ENCODE measurements at regions not wholly inside any gene's neighbourhood (a gene's known extent, or its start where the extent isn't known, plus 50 kb on each side); places are given as distances from the start of the nearest gene placed in this dataset.
A peak's percentile ranks its signal among the peaks of the same experiment; 100 is the strongest.
"Not testable (repeated sequence)": the region's sequence is repeated elsewhere in the genome, so short reads cannot be mapped to it uniquely, and the experiment has no call there.

DNA sequence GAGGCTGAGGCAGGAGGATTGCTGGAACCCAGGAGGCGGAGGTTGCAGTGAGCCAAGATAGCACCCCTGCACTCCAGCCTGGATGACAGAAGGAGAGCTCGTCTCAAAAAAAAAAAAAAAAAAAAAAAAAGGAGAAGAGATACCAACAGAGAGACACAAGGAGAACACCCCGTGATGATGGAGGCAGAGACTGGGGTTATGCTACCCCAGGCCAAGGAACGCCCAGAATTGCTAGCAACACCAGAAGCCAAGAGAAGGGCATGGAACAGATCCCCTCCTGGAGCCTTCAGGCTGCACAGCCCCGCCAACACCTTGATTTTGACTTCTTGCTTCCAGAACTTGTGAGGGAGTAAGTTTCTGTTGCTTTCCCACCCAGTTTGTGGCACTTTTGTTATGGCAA is 148.0 kb upstream of the FOXN3 start:
- DNase-seq (ENCODE audit: low read depth), result no peak

DNA sequence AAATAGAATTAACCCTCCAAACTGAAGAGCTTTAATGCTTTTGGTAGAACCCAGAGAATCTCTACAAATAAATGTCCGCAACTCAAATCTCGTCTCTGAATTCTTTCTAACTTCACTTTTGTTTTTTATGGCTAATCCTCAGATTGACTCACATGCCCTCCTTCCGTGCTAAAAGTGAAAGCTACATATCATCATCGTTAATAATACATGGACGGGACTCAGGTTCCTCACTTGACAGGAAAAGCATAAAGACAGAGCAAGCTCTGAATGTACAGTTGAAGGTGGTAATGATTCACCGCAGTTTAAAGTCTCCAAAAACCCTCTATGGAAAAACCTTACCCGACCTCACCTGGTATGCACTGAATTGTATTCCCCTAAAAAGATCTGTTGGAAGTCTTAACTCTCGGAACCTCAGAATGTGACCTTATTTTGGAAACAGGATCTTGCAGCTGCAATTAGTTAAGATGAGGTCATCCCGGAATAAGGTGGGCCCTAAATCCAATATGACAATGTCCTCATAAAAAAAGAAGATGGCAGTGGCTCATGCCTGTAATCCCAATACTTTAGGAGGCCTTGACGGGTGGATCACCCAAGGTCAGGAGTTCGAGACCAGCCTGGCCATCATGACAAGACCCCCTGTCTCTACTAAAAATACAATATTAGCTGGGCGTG is 147.4 kb upstream of the FOXN3 start:
- DNase-seq (ENCODE audit: low read depth), result peak; percentile 19

DNA sequence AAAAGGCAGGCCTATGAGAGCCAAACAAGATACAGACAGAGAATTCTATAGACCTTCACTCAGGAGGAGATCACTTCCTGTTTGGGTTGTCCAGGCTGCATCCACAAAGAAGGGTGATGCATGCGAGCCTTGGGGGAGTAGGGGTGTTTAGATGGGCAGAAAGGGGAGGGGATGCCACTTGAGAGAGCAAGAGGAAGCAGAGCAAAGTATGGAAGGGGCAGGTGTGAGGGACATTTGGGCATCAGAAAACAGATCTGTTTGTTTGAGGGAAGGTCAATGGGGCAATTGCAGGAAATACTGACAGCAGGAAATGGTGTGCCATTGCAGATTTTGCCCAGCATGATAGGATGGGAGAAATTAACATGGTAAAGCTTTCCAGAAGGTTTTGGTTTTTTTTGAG is 146.4 kb upstream of the FOXN3 start:
- no peak for DNase-seq (ENCODE audit: low read depth)

DNA sequence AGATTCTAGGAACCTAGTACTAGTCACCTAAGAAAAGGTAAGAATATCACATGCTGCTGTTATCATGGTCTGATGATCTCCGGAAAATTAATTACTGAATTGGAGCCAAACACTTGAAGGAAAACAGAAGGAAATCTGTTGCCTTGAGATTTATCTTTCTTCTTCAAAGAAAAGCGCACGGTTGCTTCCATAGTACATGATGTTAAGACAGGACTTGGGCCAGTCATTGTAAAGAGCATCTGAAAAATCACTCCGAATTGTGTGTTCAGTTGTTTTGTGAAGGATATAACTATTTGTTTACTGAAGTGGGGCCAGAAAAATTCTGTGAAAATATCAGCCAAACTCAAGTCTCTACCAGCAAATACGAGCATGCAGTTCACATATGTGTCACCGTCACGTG is 134.9 kb upstream of the FOXN3 start:
- DNase-seq (ENCODE audit: low read depth), result no peak

DNA sequence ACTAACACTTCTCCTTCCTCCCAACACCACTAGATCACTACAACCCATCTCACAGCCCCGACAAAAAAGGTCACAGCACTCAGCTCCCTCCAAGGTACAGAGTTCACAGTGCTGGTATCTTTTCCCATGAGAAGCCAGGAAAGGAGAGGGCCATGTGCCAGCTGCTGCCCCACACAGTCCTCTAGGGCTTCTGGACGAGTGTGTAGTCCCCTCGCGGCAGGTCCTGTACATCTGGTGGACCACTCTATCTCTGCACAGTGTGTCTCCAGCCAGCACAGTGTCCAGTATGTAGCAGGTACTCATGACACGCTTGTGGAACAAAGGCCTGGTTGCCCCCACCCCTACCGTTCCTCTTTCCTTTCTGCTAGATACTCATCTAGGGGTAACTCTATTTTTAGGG is 134.4 kb upstream of the FOXN3 start:
- no peak for DNase-seq (ENCODE audit: low read depth)

DNA sequence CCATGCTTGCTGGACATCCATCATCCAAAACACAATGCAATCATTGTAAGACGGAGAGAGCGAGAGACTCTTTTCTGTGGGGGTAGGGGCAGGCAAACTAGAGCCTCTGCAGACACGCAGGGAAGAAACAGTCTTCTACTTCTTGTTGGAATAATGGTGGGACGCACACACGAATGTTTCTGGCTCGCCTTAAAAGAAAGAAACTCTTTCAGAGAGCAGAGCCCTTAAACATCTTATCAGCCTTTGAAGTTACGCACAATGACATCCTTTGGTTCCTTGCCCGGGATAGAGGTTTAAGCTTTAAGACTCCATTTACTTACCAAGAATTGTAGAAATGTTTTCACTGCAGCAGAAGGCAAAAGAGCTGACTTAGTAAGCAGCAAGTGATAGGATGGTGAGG is 133.8 kb upstream of the FOXN3 start:
- DNase-seq (ENCODE audit: low read depth), result no peak

DNA sequence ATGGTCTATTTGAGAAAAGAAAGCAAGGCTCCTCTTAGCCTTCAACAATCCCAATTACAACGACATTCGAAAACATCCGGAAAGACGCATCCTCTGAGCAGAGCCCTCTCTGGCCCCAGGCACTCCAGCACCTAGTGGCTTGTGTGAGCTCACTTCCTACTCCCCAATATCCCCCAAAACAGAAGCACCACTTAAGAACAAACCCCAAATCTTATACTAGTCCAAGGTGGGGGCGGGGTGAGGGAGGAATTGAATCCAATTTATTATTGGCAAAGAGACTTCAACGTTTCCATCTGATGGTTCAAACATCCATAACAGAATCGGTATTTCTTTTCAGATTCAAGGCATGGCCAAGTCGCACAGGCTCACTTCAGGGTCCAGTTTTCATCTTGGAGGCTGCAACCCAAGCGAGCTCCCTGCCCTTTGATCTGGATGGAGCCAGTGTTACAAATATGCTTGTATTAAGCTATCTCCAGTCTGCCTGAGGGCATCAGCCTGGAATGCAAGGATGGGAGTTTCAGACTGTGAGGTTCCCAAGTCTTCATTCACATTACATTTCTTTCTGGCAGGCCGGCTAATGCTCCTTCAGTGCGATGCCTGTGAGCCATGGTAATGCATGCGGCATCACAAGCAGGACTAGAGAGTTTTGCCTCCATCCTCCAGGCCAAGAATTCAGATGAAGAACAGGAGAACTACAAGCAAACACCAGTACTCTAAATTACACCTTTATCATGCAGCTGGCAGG is 132.5 kb upstream of the FOXN3 start:
- DNase-seq (ENCODE audit: low read depth), result no peak

DNA sequence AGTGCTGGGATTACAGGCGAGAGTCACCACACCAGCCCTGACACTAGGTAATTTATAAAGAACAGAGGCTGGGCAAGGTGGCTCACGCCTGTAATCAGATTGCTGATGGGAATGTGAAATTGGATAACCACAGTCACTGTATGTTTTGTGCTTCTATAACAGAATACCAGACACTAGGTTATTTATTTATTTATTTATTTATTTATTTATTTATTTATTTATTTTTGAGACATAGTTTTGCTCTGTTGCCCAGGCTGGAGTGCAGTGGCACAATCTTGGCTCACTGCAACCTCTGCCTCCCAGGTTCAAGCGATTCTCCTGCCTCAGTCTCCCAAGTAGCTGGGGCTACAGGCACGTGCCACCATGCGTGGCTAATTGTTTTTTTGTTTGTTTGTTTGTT is 130.0 kb upstream of the FOXN3 start:
- not testable (repeated sequence) for DNase-seq (ENCODE audit: low read depth)

DNA sequence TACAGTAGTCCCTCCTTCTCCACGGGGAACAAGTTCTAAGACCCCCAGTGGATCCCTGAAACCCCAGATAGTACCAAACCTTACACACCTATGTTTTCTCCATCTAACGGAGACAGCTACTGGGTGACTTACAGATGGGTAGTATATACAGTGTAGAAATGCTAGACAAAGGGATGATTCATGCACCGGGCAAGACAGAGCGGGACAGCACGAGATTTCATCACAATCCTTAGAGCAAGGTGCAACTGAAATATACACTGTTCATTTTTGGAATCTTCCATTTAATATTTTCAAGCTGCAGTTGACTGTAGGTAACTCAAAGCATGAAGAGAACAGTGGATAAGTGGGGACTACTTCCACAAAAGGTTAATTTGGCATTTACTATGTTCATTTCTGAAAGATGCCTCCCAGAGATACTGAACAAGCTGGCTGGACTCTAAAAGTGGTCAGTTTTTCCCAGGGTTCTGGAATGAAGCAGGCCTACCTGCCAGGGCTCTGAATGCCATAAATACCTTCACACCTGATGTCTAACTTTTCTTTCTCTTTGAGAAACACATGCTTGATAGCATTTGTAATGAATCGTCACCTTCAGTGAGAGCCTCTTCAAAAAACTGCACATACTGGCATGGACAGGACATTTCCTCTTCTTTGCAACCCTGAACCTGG is 127.7 kb upstream of the FOXN3 start:
- DNase-seq (ENCODE audit: low read depth), result no peak

DNA sequence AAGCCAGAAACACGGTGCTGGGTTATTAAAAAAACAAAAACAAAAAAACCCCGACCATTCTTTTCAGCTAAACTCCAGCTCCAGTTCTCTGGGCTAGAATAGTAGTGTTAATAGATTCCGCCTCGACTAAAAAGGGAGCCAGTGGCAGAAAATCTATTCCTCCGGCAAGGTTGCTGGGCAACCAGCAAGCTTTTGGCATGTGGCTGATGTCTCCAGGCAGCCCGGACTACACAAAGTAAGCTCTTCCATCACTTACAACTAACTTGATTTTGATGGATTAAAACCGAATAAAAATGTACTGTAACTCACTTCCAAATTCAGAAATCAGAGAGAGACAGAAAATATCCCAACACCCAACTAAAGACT is 126.4 kb upstream of the FOXN3 start:
- DNase-seq (ENCODE audit: low read depth), result no peak

DNA sequence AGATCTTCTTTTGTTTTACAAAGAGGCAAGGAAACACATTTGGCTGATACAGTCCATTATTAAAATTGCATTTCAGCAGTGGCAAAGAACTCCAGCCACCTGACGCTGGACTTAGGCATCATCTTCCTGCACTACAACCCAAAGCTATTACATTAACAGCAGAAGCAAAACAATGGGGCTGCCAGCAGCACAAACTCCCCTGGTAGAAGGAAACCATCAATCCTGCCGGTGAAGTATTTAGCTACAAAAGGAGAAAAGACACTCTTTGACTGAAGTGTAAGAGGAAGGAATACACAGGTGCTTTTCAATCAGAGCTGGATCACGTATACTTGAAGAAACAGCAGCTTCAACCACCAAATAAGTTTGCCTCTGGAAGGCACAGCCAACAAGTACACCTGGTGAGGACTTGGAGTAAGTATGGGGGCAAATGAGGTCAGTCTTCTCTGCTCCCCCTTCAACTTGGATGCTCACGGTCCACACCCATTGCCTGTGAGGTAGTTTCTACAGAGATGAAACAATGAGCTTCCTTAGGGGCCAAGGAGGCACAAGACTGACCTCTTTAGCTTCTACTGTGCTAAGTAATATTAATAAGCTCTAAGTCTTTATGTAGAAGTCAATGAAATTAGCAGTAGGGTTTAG is 125.9 kb upstream of the FOXN3 start:
- no peak for DNase-seq (ENCODE audit: low read depth)

DNA sequence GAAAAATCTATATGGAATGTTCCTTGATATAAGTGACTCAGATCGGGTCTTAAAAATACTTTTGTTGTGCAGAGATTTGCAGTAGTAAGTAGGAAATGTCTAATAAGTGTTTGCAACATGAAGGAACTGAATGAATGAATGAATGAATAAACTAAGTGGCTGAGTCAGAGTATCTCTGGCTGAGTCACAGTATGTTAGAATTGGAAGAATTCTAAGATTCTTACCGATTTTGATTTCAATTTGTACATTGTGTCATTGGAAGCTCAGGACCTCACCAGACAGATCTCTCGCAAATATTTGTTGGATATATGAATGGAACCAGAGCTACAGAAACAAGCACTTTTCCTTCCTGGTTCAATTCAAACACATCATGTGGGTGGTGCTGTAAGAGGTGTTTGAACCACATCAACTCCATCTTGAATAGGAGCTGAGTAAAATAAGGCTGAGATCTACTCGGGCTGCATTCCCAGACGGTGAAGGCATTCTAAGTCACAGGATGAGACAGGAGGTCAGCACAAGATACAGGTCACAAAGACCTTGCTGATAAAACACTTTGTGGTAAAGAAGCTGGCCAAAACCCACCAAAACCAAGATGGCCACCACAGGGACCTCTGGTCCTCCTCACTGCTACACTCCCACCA is 123.9 kb upstream of the FOXN3 start:
- DNase-seq (ENCODE audit: low read depth), result peak; percentile 50

DNA sequence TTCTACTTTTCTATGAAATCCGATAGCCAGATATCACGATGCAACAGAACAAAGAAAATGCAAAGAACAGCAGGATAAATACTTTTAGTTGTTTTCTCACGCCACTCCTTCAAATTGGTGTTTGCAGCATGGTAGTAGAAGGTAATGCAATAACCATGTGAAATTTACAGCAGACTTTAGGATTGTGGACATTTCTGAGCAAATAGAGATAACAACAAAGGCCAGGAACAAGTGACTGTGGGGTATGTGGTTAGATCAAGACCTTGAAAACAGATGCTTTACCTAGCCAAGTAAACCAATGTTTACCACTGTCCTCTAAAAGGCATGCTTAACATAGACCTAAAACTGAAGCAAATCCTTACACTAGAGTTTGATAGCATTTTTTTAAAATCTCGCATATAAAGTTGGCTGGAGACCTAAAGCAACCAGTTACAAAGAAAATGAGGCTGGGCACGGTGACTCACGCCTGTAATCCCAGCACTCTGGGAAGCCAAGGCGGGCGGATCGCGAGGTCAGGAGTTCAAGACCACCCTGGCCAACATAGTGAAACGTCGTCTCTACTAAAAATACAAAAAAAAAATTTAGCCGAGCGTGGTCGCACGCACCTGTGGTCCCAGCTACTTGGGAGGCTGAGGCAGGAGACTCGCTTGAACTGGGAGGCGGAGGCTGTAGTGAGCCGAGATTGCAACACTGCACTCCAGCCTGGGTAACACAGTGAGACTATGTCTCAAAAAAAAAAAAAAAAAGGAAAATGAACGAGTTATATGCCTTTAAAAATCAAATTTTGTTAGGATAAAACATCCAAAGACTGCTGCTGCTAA is 123.2 kb upstream of the FOXN3 start:
- DNase-seq (ENCODE audit: low read depth), result no peak

DNA sequence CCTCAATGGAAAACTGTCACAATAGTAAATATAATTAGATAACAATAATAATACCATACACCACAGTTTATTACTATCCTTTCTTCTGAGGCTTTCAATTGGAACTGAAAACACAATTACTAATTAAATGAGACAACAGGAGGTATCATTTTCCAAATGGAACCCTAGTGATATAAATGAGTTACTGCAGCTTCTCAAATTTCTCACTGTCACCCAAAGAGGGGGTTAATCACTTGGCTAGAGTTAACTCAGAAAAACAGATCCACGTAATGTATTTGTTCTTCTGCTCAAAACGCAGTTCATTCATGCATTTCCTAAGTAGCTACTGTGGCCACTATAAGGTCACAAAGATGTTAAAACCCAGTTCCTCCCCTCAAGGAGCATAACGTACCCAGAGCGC is 120.9 kb upstream of the FOXN3 start:
- no peak for DNase-seq (ENCODE audit: low read depth)

DNA sequence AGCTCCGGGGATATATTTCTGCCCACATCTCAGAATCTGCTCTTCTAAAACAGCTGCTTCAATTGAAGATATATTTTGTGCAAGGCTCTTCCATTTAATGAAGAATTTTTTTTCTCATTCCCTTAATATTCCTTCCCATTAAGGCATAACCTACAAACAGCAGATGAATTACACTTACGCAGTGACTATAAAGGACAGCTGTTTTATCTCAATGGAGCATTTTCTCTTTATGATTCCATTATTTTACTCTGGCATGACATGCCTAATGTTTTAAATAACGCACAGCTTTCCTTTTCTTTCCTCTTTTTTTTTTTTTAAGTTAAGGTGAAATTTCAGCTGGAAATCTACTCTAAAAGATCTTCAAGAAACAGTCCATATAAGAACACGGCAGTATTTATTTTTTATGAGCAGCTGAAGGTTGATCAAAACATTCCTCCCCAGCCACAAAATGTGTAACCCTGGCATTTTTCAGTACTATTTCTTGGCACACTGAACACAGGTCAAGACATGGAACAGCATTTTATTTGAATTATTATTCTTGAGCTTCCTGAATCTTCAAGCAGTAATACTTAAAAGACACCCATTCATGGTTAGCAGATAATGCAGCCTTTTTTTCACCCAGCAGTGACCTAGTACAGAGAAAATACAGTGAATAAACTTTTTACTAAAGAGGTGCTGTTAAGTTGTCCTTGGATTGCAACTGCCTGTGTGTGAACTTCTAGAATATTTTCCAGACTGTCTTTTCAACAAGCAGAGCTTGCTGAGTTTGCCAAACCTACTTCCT is 118.1 kb upstream of the FOXN3 start:
- DNase-seq (ENCODE audit: low read depth), result no peak

DNA sequence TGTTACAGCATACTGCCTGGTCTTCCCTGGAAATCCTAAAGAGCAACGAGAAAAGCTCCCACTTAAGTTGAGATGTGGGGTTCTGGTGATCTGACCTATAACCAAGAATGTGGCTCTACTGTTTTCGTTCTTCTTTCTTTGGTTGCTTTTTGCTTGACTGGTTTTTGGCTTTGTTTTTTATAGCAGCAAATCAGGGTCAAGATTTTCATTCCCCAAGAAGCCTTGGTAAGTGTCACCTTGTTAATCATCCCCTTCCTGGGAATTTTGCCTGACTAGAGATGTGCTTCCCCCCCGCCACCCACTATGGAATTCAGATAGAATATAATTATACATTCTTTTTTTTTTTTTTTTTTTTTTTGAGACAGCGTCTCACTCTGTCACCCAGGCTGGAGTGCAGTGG is 116.7 kb upstream of the FOXN3 start:
- DNase-seq (ENCODE audit: low read depth), result no peak

DNA sequence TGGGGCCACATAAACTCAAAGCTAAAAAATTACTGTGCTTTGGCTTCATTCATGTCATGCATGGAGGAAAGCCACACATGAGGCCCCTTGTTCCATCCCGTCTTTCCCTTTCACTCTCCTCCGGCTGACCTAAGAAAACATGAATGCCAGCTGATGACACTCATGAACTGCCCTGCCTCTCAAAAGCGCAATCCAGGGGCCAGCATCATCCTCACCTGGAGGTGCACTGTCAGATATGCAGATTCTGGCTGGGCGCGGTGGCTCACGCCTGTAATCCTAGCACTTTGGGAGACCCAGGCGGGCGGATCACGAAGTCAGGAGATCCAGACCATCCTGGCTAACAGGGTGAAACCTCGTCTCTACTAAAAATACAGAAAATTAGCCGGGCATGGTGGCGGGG is 116.1 kb upstream of the FOXN3 start:
- no peak for DNase-seq (ENCODE audit: low read depth)

DNA sequence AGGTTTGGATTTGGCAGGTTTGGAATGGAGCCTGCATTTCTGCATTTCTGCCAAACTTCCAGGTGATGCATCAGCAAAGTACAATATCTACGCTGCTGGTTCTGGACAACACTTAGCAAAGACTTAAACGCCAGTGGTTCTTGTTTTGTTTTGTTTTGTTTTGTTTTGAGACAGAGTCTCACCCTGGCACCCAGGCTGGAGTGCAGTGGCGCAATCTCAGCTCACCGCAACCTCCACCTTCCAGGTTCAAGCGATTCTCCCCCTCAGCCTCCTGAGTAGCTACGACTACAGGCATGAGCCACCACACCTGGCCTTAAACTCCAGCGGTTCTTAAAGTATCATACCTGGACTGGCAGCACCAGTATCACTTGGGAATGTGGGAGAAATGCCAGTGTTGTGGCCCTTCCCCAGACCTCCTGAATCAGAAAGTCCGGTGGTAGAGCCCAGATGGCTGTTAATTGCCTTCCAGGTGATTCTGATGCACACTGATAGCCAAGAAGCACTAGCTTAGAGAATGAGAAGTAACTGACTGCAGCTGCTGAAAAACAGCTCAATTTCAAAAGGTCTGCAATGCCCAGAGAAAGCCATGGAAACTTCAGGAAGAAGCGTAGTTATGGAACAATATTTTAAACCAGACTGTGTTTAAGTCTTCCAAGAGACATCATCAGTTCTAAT is 114.8 kb upstream of the FOXN3 start:
- DNase-seq (ENCODE audit: low read depth), result no peak

DNA sequence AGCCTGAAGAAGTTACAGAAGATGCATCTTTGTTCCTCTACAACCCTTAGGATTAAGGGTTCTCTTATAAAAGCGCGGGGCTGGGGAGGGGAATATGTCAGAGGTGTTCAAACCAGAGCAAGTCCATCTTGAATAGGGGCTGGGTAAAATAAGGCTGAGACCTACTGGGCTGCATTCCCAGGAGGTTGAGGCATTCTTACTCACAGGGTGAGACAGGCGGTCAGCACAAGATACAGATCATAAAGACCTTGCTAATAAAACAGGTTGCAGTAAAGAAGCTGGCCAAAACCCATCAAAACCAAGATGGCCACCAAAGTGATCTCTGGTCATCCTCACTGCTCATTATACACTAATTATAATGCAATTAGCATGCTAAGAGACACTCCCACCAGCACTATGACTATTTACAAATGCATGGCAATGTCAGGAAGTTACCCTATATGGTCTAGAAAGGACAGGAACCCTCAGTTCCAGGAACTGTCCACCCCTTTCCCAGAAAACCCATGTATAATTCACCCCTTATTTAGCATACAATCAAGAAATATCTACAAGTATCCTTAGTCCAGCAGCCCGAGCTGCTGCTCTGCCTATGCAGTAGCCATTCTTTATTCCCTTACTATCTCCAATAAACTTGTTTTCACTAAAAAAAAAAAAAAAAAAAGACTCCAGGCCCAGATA is 108.1 kb upstream of the FOXN3 start:
- DNase-seq (ENCODE audit: low read depth), result no peak

DNA sequence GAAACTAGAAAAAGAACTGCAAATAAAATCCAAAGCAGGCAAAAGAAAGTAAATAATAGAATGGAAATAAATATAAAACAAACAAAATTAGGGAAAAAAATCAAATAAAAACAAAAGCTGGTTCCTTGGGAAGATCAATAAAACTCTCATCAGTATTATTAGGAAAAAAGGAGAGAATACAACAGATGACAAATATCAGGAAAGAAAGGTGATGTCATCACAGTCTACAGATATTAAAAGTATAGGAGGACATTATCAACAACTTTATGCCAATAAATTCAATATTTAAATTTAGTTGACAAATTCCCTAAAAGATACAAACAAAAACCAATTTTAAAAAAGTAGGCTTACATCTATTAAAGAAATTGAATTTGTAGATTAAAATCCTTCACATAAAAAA is 107.4 kb upstream of the FOXN3 start:
- no peak for DNase-seq (ENCODE audit: low read depth)
